Sigmoid colon (tissue), 6 donors: ENCODE measurements at regions not wholly inside any gene's neighbourhood (a gene's known extent, or its start where the extent isn't known, plus 50 kb on each side); places are given as distances from the start of the nearest gene placed in this dataset.

Experiments used
- DNase-seq: peaks from one replicate; pipeline ENCODE4 v3.0.0-alpha.2; 2019
- H3K27ac ChIP-seq, 4 donors: fragments of 200-600 bp; sonication (generic); one replicate each; pipeline ENCODE4 v1.5.1; 2016 to 2019; ENCODE audit warnings: mild to moderate bottlenecking in 1 of 4
- H3K27me3 ChIP-seq, 3 donors: fragments of 200-600 bp; sonication (generic); one replicate each; pipeline ENCODE4 v1.5.1; 2019; ENCODE audit warnings: mild to moderate bottlenecking in 1 of 3
- H3K36me3 ChIP-seq, 4 donors: fragments of 200-600 bp; sonication (generic); one replicate each; pipeline ENCODE4 v1.5.1; 2016 to 2019
- H3K4me1 ChIP-seq, 4 donors: fragments of 200-600 bp; sonication (generic); one replicate each; pipeline ENCODE4 v1.5.1; 2017 to 2019
- H3K4me3 ChIP-seq, 4 donors: fragments of 200-600 bp; sonication (generic); one replicate each; pipeline ENCODE4 v1.5.1; 2017 to 2019; ENCODE audit warnings: mild to moderate bottlenecking in 2 of 4, moderate library complexity in 1 of 4
- H3K9me3 ChIP-seq, 4 donors: fragments of 200-600 bp in 3 of 4; sonication (generic) in 3 of 4; one replicate each; pipeline versions ENCODE4 v1.5.1 to v1.6.1; 2013 to 2019
- CTCF ChIP-seq, 4 experiments: fragments of 450-650 bp in 3 of 4; fragments of 200-600 bp in 1 of 4; IDR thresholded peaks; one replicate each; pipeline ENCODE4 v1.5.1; 2016 to 2019; ENCODE audit warnings: antibody characterized with exemption in 4 of 4, mild to moderate bottlenecking in 3 of 4, moderate library complexity in 2 of 4
- EP300 ChIP-seq, 4 donors: sonication (generic); formaldehyde crosslinking; IDR thresholded peaks; one replicate each; pipeline ENCODE4 v1.6.1; 2017; ENCODE audit warnings: antibody characterized with exemption in 4 of 4
- POLR2A ChIP-seq, 2 donors: fragments of 450-650 bp; IDR thresholded peaks; one replicate each; pipeline ENCODE4 v1.6.1; 2016; ENCODE audit warnings: antibody characterized with exemption in 2 of 2, mild to moderate bottlenecking in 2 of 2, moderate library complexity in 2 of 2
- POLR2AphosphoS5 ChIP-seq, 4 donors: sonication (generic); formaldehyde crosslinking; IDR thresholded peaks; one replicate each; pipeline ENCODE4 v1.6.1; 2017; ENCODE audit warnings: antibody characterized with exemption in 4 of 4
- WGBS, 2 donors: extraction: QIAGEN DNeasy Blood & Tissue Kit; methylation state at CpG; one replicate each; pipeline ENCODE4 v1.1.7; 2013; 5-methylcytosine and 5-hydroxymethylcytosine counted together
- intact Hi-C: fragments of 100-400 bp; cut with DNase I; formaldehyde crosslinking; loops from one replicate; pipeline ENCODE4 v1.15.1; 2023
- donor health status: healthy with polysubstance abuse.
- donor health status: healthy.

DNA sequence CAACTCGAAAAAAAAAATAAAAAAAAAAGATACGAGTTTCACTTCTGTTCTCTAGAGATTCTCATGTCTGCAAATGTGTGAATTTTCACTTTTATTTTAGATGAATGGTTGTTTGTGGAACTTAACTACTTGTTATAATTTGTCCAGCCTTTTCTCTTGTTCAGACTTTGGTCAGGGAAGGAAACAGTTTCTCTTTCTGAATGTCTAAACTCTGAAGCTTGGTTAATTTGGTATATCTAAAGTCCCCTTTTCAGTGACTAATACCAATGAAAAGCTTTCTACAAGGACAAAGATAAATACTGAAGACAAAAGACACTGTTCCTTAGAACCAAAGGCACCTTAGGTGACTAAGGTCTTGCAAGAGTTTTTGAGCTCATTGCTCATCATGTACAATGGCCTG lies 144.4 kb upstream of the PIEZO2 start:
- Histone ChIP-seq H3K36me3 (no peaks in the 10 kb centered on the region), H3K9me3 (no peaks in the 10 kb centered on the region), H3K4me1 (no peaks in the 10 kb centered on the region), H3K4me3 (no peak overlapping the region), H3K27ac (no peak overlapping the region), H3K27me3 (no peaks in the 10 kb centered on the region)
- intact Hi-C loops, result no loop called here
- DNase-seq, result no peak
- TF ChIP-seq POLR2A (IDR thresholded peaks at IDR 0.05), result no peak
- 70 to 80% methylated on average over 2 of the region's 2 CpGs for WGBS, 2 donors

GRCh38 chr18:11290786-11291185 lies 141.4 kb upstream of the PIEZO2 start:
- no peak for DNase-seq
- H3K27ac ChIP-seq, result no peak overlapping the region
- H3K27me3 ChIP-seq, result no peaks in the 10 kb centered on the region
- H3K36me3 ChIP-seq, result no peaks in the 10 kb centered on the region
- no peak overlapping the region for H3K4me3 ChIP-seq
- intact Hi-C loops, result no loop called here
- H3K4me1 ChIP-seq, result no peaks in the 10 kb centered on the region
- TF ChIP-seq CTCF (IDR thresholded peaks at IDR 0.05) (no peak), POLR2AphosphoS5 (IDR thresholded peaks at IDR 0.05) (no peak), EP300 (IDR thresholded peaks at IDR 0.05) (no peak), POLR2A (IDR thresholded peaks at IDR 0.05) (no peak)
- H3K9me3 ChIP-seq, result no peaks in the 10 kb centered on the region
- 81 to 84% methylated on average over 3 of the region's 3 CpGs for WGBS, 2 donors

GRCh38 chr18:11289248-11289647 lies 139.9 kb upstream of the PIEZO2 start:
- H3K36me3 ChIP-seq, result no peaks in the 10 kb centered on the region
- H3K4me3 ChIP-seq, result no peak overlapping the region
- no peak overlapping the region for H3K27ac ChIP-seq
- TF ChIP-seq POLR2AphosphoS5 (IDR thresholded peaks at IDR 0.05) (no peak), POLR2A (IDR thresholded peaks at IDR 0.05) (no peak), CTCF (IDR thresholded peaks at IDR 0.05) (no peak), EP300 (IDR thresholded peaks at IDR 0.05) (no peak)
- H3K9me3 ChIP-seq, result no peaks in the 10 kb centered on the region
- WGBS, 2 donors, result 98 to 99% methylated on average over 1 of the region's 1 CpG
- H3K4me1 ChIP-seq, result no peaks in the 10 kb centered on the region
- no peak for DNase-seq
- no peaks in the 10 kb centered on the region for H3K27me3 ChIP-seq
- intact Hi-C loops, result no loop called here

- Histone ChIP-seq H3K36me3 (no peaks in the 10 kb centered on the region), H3K4me3 (no peak overlapping the region), H3K9me3 (no peaks in the 10 kb centered on the region), H3K4me1 (no peaks in the 10 kb centered on the region), H3K27me3 (no peaks in the 10 kb centered on the region), H3K27ac (no peak overlapping the region)
- no peak for TF ChIP-seq EP300 (IDR thresholded peaks at IDR 0.05)
- TF ChIP-seq POLR2A (IDR thresholded peaks at IDR 0.05), result no peak
- no peak for TF ChIP-seq CTCF (IDR thresholded peaks at IDR 0.05)
- no peak for TF ChIP-seq POLR2AphosphoS5 (IDR thresholded peaks at IDR 0.05)
- intact Hi-C loops, result no loop called here
- no peak for DNase-seq
- 81 to 92% methylated on average over 1 of the region's 1 CpG for WGBS, 2 donors
These were observed 139.0 kb upstream of the PIEZO2 start for GRCh38 chr18:11288401-11288800.

GRCh38 chr18:11286431-11286830 lies 137.1 kb upstream of the PIEZO2 start:
- DNase-seq, result no peak
- no peaks in the 10 kb centered on the region for H3K36me3 ChIP-seq
- H3K27me3 ChIP-seq, result no peaks in the 10 kb centered on the region
- H3K27ac ChIP-seq, result no peak overlapping the region
- intact Hi-C loops, result no loop called here
- no peak overlapping the region for H3K4me3 ChIP-seq
- 86 to 94% methylated on average over 3 of the region's 3 CpGs for WGBS, 2 donors
- TF ChIP-seq POLR2A (IDR thresholded peaks at IDR 0.05) (no peak), EP300 (IDR thresholded peaks at IDR 0.05) (no peak), POLR2AphosphoS5 (IDR thresholded peaks at IDR 0.05) (no peak)
- H3K9me3 ChIP-seq, result no peaks in the 10 kb centered on the region
- no peaks in the 10 kb centered on the region for H3K4me1 ChIP-seq

GRCh38 chr18:11284811-11285210 lies 135.4 kb upstream of the PIEZO2 start:
- Histone ChIP-seq H3K4me3 (no peak overlapping the region), H3K36me3 (no peaks in the 10 kb centered on the region), H3K9me3 (no peaks in the 10 kb centered on the region), H3K27me3 (no peaks in the 10 kb centered on the region), H3K27ac (no peak overlapping the region), H3K4me1 (no peaks in the 10 kb centered on the region)
- DNase-seq, result no peak
- intact Hi-C loops, result no loop called here
- 65 to 67% methylated on average over 4 of the region's 4 CpGs for WGBS, 2 donors
- TF ChIP-seq POLR2A (IDR thresholded peaks at IDR 0.05) (no peak), EP300 (IDR thresholded peaks at IDR 0.05) (no peak), POLR2AphosphoS5 (IDR thresholded peaks at IDR 0.05) (no peak), CTCF (IDR thresholded peaks at IDR 0.05) (no peak)
